Left renal pelvis (tissue), 4 donors: ENCODE measurements at regions not wholly inside any gene's neighbourhood (a gene's known extent, or its start where the extent isn't known, plus 50 kb on each side); places are given as distances from the start of the nearest gene placed in this dataset.
"Not testable (repeated sequence)": the region's sequence is repeated elsewhere in the genome, so short reads cannot be mapped to it uniquely, and the experiment has no call there.

Experiments used
- DNase-seq, 4 donors: peaks; one replicate each; pipeline ENCODE4 v3.0.0-alpha.2; 2013; ENCODE audit warnings: low read depth in 4 of 4, low spot score in 3 of 4

DNA sequence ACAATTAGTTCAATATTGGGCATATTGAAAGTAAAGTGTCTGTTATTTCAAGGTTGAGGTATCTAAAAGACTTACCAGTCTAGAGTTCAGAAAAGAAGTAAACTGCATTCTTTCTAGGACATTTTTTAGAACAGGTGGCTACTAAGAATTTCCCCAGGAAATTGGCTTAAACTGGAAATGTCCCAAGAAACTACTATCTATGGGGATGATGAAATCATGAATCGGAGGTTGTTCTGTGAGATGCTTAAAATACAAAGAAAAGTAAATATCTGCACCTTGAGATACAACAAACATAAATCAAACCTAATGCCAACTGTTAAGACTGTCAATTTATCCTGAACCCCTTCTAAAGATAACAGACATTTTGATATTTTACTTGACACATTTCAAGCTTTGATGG is 226.5 kb upstream of the NREP start:
- no peak for DNase-seq

DNA sequence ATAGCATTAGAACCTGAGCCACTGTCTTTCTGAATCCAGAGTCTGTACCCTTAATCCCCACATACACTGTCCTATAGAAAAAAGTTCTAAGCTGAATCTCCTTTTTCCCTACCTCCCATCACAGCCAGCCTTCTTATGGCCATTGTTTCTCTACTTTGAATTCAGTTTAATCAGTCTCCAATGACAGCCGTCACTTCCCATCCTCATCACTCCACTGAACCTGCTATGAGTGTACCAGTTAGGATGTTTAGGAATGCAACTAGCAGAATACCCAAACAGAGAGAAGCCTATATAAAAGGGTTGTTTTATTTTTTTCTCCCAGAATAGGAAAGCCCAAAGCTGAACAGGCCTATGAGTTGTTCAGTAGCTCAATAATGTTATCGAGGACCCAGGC is 220.4 kb upstream of the NREP start:
- DNase-seq: no peak

- DNase-seq: no peak
Measured at GRCh38 chr5:111976705-111977435, 219.9 kb upstream of the NREP start.

DNA sequence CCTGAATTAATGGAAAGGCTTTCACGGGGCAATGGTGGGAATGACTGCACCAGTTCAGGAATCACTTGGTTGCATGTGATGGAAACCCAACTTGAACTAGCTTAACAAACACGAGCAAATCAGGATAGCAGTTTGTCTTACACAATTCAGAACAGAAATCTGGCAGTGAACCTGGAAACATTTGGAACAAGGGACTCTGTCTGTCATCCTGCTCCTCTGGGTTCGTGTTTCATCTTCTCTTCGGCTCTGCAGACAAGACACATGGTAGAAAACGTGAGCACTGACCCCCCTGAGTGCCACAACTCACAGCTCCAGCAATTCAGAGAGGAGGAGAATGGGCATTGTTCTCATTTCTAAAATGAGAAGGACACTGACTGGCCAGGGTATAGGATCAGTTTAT is 218.1 kb upstream of the NREP start:
- no peak for DNase-seq

- DNase-seq: no peak
Measured at GRCh38 chr5:111973961-111974360, 217.0 kb upstream of the NREP start.

GRCh38 chr5:111972548-111972947 is 215.6 kb upstream of the NREP start:
- DNase-seq: no peak

DNA sequence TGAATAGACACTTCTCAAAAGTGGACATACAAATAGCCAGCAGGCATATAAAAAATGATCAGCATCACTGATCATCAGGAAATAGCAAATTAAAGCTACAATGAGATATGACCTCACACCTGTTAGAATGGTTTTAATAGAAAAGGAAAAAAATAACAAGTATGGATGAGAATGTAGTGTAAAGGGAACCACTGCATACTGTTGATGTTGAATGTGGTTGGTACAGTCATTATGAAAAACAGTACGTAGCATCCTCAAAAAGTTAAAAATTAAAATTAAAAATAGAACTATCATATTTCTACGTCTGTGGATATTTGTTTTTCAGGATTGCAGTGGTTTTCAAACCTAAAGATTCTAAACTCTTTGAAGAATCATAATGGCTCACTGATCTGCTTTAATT is 215.1 kb upstream of the NREP start:
- DNase-seq: no peak

DNA sequence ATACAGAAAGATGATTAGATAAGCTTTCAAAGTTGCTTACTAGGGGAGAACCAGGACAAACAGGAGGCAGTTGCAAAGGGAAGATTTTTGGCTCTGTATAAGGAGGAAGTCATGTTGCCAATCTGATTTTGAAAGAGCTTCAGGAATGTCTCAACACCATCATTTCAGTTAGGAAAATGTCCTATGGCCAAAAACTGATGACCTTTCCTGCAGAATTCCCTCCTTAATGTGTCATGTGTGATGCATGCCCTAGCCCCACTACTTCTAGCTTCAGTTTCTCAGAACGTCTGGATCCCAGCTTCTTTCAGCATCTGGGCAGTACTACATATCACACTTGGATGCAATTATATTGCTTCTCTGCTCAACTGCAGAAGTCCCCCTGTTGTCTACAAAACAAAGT is 211.5 kb upstream of the NREP start:
- no peak for DNase-seq

DNA sequence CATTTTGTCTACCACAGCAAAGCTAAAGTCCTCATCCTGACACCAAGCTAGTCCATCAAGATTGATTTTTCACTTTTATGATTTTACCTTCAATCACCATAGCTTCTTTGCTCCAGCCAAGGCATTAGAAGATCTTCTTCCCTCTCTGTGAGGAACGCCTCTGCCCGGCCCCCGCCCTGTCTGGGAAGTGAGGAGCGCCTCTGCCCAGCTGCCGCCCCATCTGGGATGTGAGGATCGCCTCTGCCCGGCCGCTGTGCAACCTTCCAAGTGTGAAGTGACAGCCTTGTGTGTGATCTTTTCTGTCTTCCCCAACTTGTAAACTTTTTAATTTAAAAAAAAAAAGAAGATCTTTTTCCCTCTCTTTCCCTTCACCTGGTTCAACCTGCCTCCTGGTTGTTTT is 210.5 kb upstream of the NREP start:
- DNase-seq: no peak

- no peak for DNase-seq
Measured at GRCh38 chr5:111966290-111966689, 209.3 kb upstream of the NREP start.

DNA sequence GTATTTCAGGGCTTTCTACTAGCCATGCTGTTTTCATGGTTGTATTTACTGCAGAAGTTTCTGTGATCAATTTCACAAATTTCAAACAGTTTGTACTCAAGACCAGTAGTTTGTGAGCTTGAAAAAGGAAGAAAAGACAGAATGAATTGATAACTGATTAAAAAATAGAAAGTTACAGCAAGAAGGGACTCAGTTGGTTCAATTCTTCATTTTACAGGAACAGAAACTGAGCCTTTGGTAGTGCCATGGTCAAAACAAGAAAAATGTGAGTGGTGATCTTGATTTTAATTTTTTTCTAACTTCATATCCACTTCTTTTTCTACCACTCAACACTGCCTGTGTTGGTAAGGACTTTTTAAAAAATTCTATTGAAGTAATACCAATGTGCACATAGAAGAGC is 206.6 kb upstream of the NREP start:
- DNase-seq: no peak

GRCh38 chr5:111962906-111963305 is 205.9 kb upstream of the NREP start:
- DNase-seq: no peak

DNA sequence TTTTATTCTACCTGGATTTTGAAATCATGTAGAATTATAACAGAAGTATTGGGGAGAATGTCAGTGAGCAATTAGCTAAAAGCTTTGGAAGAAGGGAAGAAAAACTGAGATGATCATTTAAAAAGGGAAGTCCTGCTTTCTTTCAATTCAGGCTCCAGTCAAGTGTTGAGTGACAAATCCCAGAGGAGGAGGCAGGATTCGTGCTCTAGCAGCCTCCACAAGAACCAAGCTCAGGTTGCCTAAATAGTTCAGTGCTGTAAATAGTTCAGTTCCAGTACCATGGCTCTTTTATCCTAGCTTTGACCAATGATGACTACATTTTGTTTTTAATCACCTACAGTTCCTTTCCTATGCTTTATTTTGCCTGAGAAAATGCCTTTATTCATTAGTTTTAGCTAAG is 204.9 kb upstream of the NREP start:
- DNase-seq: no peak

DNA sequence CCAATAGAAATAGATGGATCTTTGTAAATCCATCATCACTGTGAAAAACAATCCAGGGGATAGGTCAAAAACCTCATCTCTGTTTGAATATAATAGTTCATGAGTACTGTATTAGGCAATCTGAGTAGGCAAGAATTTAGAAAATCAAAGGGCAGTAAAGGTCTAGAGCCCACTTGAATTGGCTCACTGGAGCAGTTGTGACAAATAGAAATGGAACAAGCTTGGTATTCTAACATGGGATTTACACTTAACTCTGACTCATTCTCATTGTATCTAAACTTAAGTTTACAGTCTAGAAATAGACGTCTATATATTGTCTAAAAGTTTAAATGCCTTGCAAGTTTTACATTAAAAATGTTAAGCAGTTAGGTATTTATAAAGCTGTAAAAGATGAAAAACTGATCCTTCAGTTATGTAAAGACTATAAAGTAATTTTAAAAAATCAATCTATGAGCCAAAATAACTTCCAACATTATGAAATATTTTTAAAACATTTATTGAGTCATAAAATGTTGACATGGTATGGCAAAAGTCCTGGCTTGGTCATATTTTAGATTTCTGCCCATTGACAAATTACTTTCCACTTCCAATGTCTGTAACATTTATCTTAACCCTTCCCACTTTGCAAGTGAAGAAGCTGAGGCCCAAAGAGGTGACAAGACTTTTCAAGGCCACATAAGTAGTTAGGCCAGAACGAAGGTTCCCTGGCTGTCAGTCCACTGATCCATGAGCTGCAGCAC is 203.7 kb upstream of the NREP start:
- no peak for DNase-seq

DNA sequence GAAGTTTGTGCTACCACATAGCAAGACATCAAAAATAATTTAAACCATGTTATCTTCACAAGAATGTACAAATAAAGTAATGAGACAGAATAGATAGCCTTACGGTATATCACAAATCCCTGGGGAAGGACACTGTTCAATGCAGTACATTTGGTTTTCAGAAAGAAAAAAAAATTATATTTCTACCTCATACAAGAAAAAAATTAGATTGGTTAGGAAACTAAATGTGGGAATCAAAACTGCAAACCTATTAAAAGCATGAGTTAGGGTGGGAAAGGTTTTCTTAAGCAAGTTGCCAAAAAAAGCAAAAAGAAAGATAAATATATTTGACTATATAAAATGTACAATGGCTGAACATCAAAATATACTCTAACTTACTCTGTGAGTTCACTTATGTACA is 201.9 kb upstream of the NREP start:
- no peak for DNase-seq

DNA sequence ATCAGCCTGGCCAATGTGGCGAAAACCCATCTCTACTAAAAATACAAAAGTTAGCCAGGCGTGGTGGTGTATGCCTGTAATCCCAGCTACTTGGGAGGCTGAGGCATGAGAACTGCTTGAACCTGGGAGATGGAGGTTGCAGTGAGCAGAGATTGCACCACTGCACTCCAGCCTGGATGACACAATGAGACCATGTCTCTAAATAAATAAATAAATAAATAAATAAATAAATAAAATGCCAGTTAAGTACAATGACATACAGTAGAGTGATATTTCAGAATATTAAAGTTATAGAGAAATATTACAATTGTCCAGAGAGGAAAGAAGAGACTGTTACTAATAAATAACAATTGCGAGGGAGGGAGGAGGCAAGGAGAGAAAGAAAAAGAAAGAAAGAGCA is 199.8 kb upstream of the NREP start:
- not testable (repeated sequence) for DNase-seq

GRCh38 chr5:111954516-111955395 is 197.8 kb upstream of the NREP start:
- no peak for DNase-seq

DNA sequence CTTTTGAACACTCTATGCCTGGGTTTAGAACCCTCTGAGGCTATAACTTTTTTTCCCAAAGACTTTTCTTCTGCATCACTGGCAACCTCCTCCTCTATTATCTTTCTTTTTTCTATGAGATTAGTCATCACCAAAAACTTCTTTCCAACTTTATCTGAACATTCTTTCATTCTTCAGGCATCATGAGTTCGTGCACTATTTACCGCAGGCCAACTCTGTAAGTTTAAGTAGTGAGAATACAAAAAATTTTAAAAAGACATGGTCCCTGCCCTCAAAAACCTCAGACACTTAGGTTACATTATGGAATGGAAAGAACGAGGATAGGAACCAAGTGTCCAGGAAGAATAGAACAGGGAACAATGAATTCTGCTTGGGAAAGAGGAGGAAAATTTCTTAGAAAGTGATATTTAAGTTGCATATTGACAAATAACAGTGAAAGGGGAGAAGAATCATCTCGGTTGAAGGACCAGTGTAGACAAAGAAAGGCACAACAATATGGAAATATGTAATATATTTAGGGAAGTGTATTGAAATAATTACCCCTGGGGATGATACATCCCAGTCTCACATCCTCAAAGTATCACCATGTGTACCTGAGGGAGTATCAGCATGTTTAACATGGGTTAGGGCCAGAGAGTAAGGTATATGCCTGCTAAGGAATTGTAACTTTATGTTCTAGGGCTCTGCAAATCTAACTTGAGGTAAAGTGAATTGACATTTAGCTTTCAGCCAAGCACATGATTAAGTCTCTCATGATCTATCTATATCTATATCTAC is 196.5 kb upstream of the NREP start:
- DNase-seq: no peak

DNA sequence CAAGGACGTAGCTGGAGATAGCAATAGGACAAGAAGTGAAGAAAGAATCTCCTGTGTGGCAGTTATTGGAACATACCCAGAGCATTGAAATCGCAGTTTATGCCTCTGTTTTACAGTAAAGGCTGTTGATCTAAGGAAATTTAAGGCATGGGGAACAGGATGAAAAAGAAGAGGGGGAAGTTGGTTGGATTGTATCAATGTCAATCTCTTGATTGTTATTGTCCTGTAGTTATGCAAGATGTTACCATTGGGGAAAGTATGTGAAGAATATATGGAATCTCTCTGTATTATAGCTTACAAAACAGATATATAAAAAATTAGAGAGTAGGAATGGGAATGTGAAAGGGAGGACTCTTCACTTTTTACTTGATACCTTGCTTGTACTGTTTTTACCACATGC is 195.6 kb upstream of the NREP start:
- DNase-seq: no peak

- no peak for DNase-seq
Measured at GRCh38 chr5:111950660-111951059, 193.7 kb upstream of the NREP start.
